ENCODE measurements at regions not wholly inside any gene's neighbourhood (a gene's known extent, or its start where the extent isn't known, plus 50 kb on each side); places are given as distances from the start of the nearest gene placed in this dataset.

- TF ChIP-seq, protein P1, sequence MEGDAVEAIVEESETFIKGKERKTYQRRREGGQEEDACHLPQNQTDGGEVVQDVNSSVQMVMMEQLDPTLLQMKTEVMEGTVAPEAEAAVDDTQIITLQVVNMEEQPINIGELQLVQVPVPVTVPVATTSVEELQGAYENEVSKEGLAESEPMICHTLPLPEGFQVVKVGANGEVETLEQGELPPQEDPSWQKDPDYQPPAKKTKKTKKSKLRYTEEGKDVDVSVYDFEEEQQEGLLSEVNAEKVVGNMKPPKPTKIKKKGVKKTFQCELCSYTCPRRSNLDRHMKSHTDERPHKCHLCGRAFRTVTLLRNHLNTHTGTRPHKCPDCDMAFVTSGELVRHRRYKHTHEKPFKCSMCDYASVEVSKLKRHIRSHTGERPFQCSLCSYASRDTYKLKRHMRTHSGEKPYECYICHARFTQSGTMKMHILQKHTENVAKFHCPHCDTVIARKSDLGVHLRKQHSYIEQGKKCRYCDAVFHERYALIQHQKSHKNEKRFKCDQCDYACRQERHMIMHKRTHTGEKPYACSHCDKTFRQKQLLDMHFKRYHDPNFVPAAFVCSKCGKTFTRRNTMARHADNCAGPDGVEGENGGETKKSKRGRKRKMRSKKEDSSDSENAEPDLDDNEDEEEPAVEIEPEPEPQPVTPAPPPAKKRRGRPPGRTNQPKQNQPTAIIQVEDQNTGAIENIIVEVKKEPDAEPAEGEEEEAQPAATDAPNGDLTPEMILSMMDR (IDR thresholded peaks at IDR 0.05; ENCODE audit: extremely low read depth in 1 of 2, insufficient read depth in 1 of 2, low read depth in 1 of 2, low read length in 2 of 2), result no peak
- TF ChIP-seq FOS (IDR thresholded peaks at IDR 0.05; ENCODE audit: borderline replicate concordance, insufficient read depth, low read length), result peak; percentile 86
- TF ChIP-seq EZH2 (IDR thresholded peaks at IDR 0.05; ENCODE audit: borderline replicate concordance, low read depth, low read length, severe bottlenecking), result no peak
- no peak for TF ChIP-seq POLR2AphosphoS5 (IDR thresholded peaks at IDR 0.05; ENCODE audit: insufficient read depth, low read depth, low read length)
- no peak for TF ChIP-seq POLR2A (IDR thresholded peaks at IDR 0.05; ENCODE audit: low read depth, low read length)
- no peak for TF ChIP-seq JUN (IDR thresholded peaks at IDR 0.05; ENCODE audit: borderline replicate concordance, insufficient read depth, insufficient read length, low read depth)
- TF ChIP-seq, protein P2, sequence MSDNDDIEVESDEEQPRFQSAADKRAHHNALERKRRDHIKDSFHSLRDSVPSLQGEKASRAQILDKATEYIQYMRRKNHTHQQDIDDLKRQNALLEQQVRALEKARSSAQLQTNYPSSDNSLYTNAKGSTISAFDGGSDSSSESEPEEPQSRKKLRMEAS (IDR thresholded peaks at IDR 0.05; ENCODE audit: insufficient read depth, insufficient read length), result no peak
Observed at GRCh38 chr3:177703788-177704187, 506.5 kb upstream of the TBL1XR1 start.
